Medulla oblongata (tissue), 1 donor: ENCODE measurements at regions not wholly inside any gene's neighbourhood (a gene's known extent, or its start where the extent isn't known, plus 50 kb on each side); places are given as distances from the start of the nearest gene placed in this dataset.

Source experiments
- DNase-seq: peaks from one replicate; pipeline ENCODE4 v3.0.0-alpha.2; 2015; ENCODE audit errors: extremely low spot score

- no peak for DNase-seq
Observed at GRCh38 chrX:39170464-39170863, 369.2 kb downstream of the MID1IP1 start.

- DNase-seq = no peak
Observed at GRCh38 chrX:39171686-39172085, 370.4 kb downstream of the MID1IP1 start.

- no peak for DNase-seq
Observed at GRCh38 chrX:39174241-39174771, 373.0 kb downstream of the MID1IP1 start.

- DNase-seq = no peak
Observed at GRCh38 chrX:39174772-39175417, 373.6 kb downstream of the MID1IP1 start.

GRCh38 chrX:39175418-39176057 lies 374.3 kb downstream of the MID1IP1 start:
- no peak for DNase-seq

- DNase-seq = no peak
Observed at GRCh38 chrX:39176105-39176504, 374.8 kb downstream of the MID1IP1 start.

GRCh38 chrX:39189431-39189830 lies 388.2 kb downstream of the MID1IP1 start:
- DNase-seq = no peak

GRCh38 chrX:39194673-39195072 lies 393.4 kb downstream of the MID1IP1 start:
- DNase-seq = no peak

- DNase-seq = no peak
Observed at GRCh38 chrX:39195156-39195555, 393.9 kb downstream of the MID1IP1 start.

- no peak for DNase-seq
Observed at GRCh38 chrX:39196192-39197102, 395.2 kb downstream of the MID1IP1 start.

- no peak for DNase-seq
Observed at GRCh38 chrX:39199429-39199828, 398.2 kb downstream of the MID1IP1 start.

GRCh38 chrX:39201305-39201990 lies 400.2 kb downstream of the MID1IP1 start:
- DNase-seq = no peak

- DNase-seq = no peak
Observed at GRCh38 chrX:39202641-39203040, 401.4 kb downstream of the MID1IP1 start.

GRCh38 chrX:39203427-39203826 lies 402.2 kb downstream of the MID1IP1 start:
- no peak for DNase-seq

GRCh38 chrX:39204353-39204752 lies 403.1 kb downstream of the MID1IP1 start:
- no peak for DNase-seq

- DNase-seq = no peak
Observed at GRCh38 chrX:39204945-39205344, 403.7 kb downstream of the MID1IP1 start.

GRCh38 chrX:39205467-39205866 lies 404.2 kb downstream of the MID1IP1 start:
- no peak for DNase-seq

- DNase-seq = no peak
Observed at GRCh38 chrX:39206399-39207145, 405.3 kb downstream of the MID1IP1 start.

- no peak for DNase-seq
Observed at GRCh38 chrX:39211501-39211900, 410.2 kb downstream of the MID1IP1 start.

- no peak for DNase-seq
Observed at GRCh38 chrX:39212456-39212855, 411.2 kb downstream of the MID1IP1 start.
